SK-N-SH (cell line): ENCODE measurements at regions not wholly inside any gene's neighbourhood (a gene's known extent, or its start where the extent isn't known, plus 50 kb on each side); places are given as distances from the start of the nearest gene placed in this dataset.

ENCODE experiments used
- FOSL2 ChIP-seq: IDR thresholded peaks from 2 replicates; pipeline ENCODE4 v1.4.0; 2012; ENCODE audit warnings: low read depth, mild to moderate bottlenecking, moderate library complexity, borderline replicate concordance
- FOXJ3 ChIP-seq: sonication (generic); formaldehyde crosslinking; IDR thresholded peaks from 2 replicates; pipeline ENCODE4 v1.5.1; 2020; ENCODE audit warnings: mild to moderate bottlenecking, missing genetic modification reagents
- MXI1 ChIP-seq: IDR thresholded peaks from 2 replicates; pipeline ENCODE4 v1.6.1; 2012; ENCODE audit warnings: mild to moderate bottlenecking, low read depth, low read length, improper control_type of control experiment
- NRF1 ChIP-seq: IDR thresholded peaks from 2 replicates; pipeline ENCODE4 v1.6.1; 2012; ENCODE audit warnings: low read depth, mild to moderate bottlenecking, low read length
- POLR2AphosphoS5 ChIP-seq: IDR thresholded peaks from 2 replicates; pipeline ENCODE4 v1.6.1; 2012; ENCODE audit warnings: low read depth, low read length
- SMC3 ChIP-seq: IDR thresholded peaks from 2 replicates; pipeline ENCODE4 v1.6.1; 2012; ENCODE audit warnings: low read depth, low read length, improper control_type of control experiment
- USF2 ChIP-seq: fragments of 150-350 bp; IDR thresholded peaks from 2 replicates; pipeline ENCODE4 v1.6.1; 2017; ENCODE audit warnings: antibody characterized with exemption, low read length, low read depth, borderline replicate concordance
- YY1 ChIP-seq: IDR thresholded peaks from 2 replicates; pipeline ENCODE4 v1.4.0; 2012; ENCODE audit warnings: low read depth, mild to moderate bottlenecking
- TF ChIP-seq, protein P1 (sequence below): IDR thresholded peaks from 2 replicates; pipeline ENCODE4 v1.6.1; 2012; ENCODE audit warnings: mild to moderate bottlenecking, low read depth, low read length, moderate library complexity
- TF ChIP-seq, protein P2 (sequence below): fragments of 200-600 bp; sonication (generic); IDR thresholded peaks from 2 replicates; pipeline ENCODE4 v1.6.1; 2017; ENCODE audit warnings: antibody characterized with exemption, mild to moderate bottlenecking, moderate library complexity
- TF ChIP-seq, protein P3 (sequence below): IDR thresholded peaks from 2 replicates; pipeline ENCODE4 v1.4.0; 2012; ENCODE audit warnings: low read depth, borderline replicate concordance

GRCh38 chr4:110367156-110367555, 108.8 kb upstream of the ENPEP start:
- TF ChIP-seq USF2 (no peak), YY1 (no peak), NRF1 (no peak), SMC3 (no peak), MXI1 (no peak), POLR2AphosphoS5 (no peak), FOXJ3 (no peak), FOSL2 (no peak)
- TF ChIP-seq, protein P1, sequence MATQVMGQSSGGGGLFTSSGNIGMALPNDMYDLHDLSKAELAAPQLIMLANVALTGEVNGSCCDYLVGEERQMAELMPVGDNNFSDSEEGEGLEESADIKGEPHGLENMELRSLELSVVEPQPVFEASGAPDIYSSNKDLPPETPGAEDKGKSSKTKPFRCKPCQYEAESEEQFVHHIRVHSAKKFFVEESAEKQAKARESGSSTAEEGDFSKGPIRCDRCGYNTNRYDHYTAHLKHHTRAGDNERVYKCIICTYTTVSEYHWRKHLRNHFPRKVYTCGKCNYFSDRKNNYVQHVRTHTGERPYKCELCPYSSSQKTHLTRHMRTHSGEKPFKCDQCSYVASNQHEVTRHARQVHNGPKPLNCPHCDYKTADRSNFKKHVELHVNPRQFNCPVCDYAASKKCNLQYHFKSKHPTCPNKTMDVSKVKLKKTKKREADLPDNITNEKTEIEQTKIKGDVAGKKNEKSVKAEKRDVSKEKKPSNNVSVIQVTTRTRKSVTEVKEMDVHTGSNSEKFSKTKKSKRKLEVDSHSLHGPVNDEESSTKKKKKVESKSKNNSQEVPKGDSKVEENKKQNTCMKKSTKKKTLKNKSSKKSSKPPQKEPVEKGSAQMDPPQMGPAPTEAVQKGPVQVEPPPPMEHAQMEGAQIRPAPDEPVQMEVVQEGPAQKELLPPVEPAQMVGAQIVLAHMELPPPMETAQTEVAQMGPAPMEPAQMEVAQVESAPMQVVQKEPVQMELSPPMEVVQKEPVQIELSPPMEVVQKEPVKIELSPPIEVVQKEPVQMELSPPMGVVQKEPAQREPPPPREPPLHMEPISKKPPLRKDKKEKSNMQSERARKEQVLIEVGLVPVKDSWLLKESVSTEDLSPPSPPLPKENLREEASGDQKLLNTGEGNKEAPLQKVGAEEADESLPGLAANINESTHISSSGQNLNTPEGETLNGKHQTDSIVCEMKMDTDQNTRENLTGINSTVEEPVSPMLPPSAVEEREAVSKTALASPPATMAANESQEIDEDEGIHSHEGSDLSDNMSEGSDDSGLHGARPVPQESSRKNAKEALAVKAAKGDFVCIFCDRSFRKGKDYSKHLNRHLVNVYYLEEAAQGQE: no peak
- TF ChIP-seq, protein P2, sequence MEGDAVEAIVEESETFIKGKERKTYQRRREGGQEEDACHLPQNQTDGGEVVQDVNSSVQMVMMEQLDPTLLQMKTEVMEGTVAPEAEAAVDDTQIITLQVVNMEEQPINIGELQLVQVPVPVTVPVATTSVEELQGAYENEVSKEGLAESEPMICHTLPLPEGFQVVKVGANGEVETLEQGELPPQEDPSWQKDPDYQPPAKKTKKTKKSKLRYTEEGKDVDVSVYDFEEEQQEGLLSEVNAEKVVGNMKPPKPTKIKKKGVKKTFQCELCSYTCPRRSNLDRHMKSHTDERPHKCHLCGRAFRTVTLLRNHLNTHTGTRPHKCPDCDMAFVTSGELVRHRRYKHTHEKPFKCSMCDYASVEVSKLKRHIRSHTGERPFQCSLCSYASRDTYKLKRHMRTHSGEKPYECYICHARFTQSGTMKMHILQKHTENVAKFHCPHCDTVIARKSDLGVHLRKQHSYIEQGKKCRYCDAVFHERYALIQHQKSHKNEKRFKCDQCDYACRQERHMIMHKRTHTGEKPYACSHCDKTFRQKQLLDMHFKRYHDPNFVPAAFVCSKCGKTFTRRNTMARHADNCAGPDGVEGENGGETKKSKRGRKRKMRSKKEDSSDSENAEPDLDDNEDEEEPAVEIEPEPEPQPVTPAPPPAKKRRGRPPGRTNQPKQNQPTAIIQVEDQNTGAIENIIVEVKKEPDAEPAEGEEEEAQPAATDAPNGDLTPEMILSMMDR: no peak
- TF ChIP-seq, protein P3, sequence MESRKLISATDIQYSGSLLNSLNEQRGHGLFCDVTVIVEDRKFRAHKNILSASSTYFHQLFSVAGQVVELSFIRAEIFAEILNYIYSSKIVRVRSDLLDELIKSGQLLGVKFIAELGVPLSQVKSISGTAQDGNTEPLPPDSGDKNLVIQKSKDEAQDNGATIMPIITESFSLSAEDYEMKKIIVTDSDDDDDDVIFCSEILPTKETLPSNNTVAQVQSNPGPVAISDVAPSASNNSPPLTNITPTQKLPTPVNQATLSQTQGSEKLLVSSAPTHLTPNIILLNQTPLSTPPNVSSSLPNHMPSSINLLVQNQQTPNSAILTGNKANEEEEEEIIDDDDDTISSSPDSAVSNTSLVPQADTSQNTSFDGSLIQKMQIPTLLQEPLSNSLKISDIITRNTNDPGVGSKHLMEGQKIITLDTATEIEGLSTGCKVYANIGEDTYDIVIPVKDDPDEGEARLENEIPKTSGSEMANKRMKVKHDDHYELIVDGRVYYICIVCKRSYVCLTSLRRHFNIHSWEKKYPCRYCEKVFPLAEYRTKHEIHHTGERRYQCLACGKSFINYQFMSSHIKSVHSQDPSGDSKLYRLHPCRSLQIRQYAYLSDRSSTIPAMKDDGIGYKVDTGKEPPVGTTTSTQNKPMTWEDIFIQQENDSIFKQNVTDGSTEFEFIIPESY: no peak
